WTC11 (cell line): ENCODE measurements at regions not wholly inside any gene's neighbourhood (a gene's known extent, or its start where the extent isn't known, plus 50 kb on each side); places are given as distances from the start of the nearest gene placed in this dataset.

ENCODE experiments used
- CTCF ChIP-seq: fragments of 200-600 bp; IDR thresholded peaks from 2 replicates; pipeline ENCODE4 v1.8.0; 2022; ENCODE audit warnings: antibody characterized with exemption
- MAX ChIP-seq: sonication (generic); formaldehyde crosslinking; IDR thresholded peaks from 2 replicates; pipeline ENCODE4 v1.8.0; 2022; ENCODE audit warnings: mild to moderate bottlenecking, missing genetic modification reagents
- NR2C2 ChIP-seq: sonication (generic); formaldehyde crosslinking; IDR thresholded peaks from 2 replicates; pipeline ENCODE4 v1.8.0; 2022; ENCODE audit warnings: mild to moderate bottlenecking, missing genetic modification reagents

GRCh38 chr12:91574391-91574790 is 391.8 kb upstream of the DCN start:
- TF ChIP-seq CTCF (no peak), MAX (CRISPR knock-in tag) (no peak), NR2C2 (no peak)
